ENCODE measurements at regions not wholly inside any gene's neighbourhood (a gene's known extent, or its start where the extent isn't known, plus 50 kb on each side); places are given as distances from the start of the nearest gene placed in this dataset.
"Not testable (repeated sequence)": the region's sequence is repeated elsewhere in the genome, so short reads cannot be mapped to it uniquely, and the experiment has no call there.

GRCh38 chr2:122038816-122039215, 283.4 kb downstream of the TSN start:
- H3K4me1 Mint-ChIP-seq (ENCODE audit: low read depth); H3K4me3 Mint-ChIP-seq; H3K27ac Mint-ChIP-seq; H3K9me3 Mint-ChIP-seq; H3K36me3 Mint-ChIP-seq (ENCODE audit: low read depth); H3K27me3 Mint-ChIP-seq (ENCODE audit: low read depth): not testable (repeated sequence)

GRCh38 chr2:122041455-122041854, 286.0 kb downstream of the TSN start:
- H3K9me3 Mint-ChIP-seq = no peaks in the 10 kb centered on the region
- no peaks in the 10 kb centered on the region for H3K27me3 Mint-ChIP-seq (ENCODE audit: low read depth)
- no peak overlapping the region for H3K4me3 Mint-ChIP-seq
- no peak overlapping the region for H3K27ac Mint-ChIP-seq
- no peaks in the 10 kb centered on the region for H3K4me1 Mint-ChIP-seq (ENCODE audit: low read depth)
- H3K36me3 Mint-ChIP-seq (ENCODE audit: low read depth) = no peaks in the 10 kb centered on the region

- not testable (repeated sequence) for H3K36me3 Mint-ChIP-seq (ENCODE audit: low read depth); H3K27ac Mint-ChIP-seq; H3K9me3 Mint-ChIP-seq; H3K27me3 Mint-ChIP-seq (ENCODE audit: low read depth); H3K4me1 Mint-ChIP-seq (ENCODE audit: low read depth); H3K4me3 Mint-ChIP-seq
Observed at GRCh38 chr2:122051659-122052058, 296.2 kb downstream of the TSN start.

GRCh38 chr2:122055521-122055931, 300.1 kb downstream of the TSN start:
- Mint-ChIP-seq H3K9me3 (no peaks in the 10 kb centered on the region), H3K27me3 (ENCODE audit: low read depth) (no peaks in the 10 kb centered on the region), H3K36me3 (ENCODE audit: low read depth) (no peaks in the 10 kb centered on the region), H3K27ac (no peak overlapping the region), H3K4me3 (no peak overlapping the region), H3K4me1 (ENCODE audit: low read depth) (no peaks in the 10 kb centered on the region)

- Mint-ChIP-seq H3K27me3 (ENCODE audit: low read depth) (no peaks in the 10 kb centered on the region), H3K9me3 (no peaks in the 10 kb centered on the region), H3K4me3 (no peak overlapping the region)
Observed at GRCh38 chr2:122056853-122057252, 301.4 kb downstream of the TSN start.

GRCh38 chr2:122061206-122061605, 305.8 kb downstream of the TSN start:
- Mint-ChIP-seq H3K4me1 (ENCODE audit: low read depth) (no peaks in the 10 kb centered on the region), H3K9me3 (no peaks in the 10 kb centered on the region), H3K27ac (no peak overlapping the region), H3K36me3 (ENCODE audit: low read depth) (no peaks in the 10 kb centered on the region), H3K4me3 (no peak overlapping the region), H3K27me3 (ENCODE audit: low read depth) (no peaks in the 10 kb centered on the region)

More at GRCh38 chr2:122056853-122057252, 301.4 kb downstream of the TSN start:
- Mint-ChIP-seq H3K27ac (no peak overlapping the region), H3K36me3 (ENCODE audit: low read depth) (no peaks in the 10 kb centered on the region), H3K4me1 (ENCODE audit: low read depth) (no peaks in the 10 kb centered on the region)

- Mint-ChIP-seq H3K27ac (no peak overlapping the region), H3K27me3 (ENCODE audit: low read depth) (no peaks in the 10 kb centered on the region), H3K36me3 (ENCODE audit: low read depth) (no peaks in the 10 kb centered on the region), H3K4me3 (no peak overlapping the region), H3K4me1 (ENCODE audit: low read depth) (no peaks in the 10 kb centered on the region), H3K9me3 (no peaks in the 10 kb centered on the region)
Observed at GRCh38 chr2:122061831-122062230, 306.4 kb downstream of the TSN start.

GRCh38 chr2:122062506-122062905, 307.1 kb downstream of the TSN start:
- Mint-ChIP-seq H3K36me3 (ENCODE audit: low read depth) (no peaks in the 10 kb centered on the region), H3K4me1 (ENCODE audit: low read depth) (no peaks in the 10 kb centered on the region), H3K4me3 (no peak overlapping the region), H3K9me3 (no peaks in the 10 kb centered on the region), H3K27me3 (ENCODE audit: low read depth) (no peaks in the 10 kb centered on the region), H3K27ac (no peak overlapping the region)

GRCh38 chr2:122063716-122064115, 308.3 kb downstream of the TSN start:
- Mint-ChIP-seq H3K27ac (no peak overlapping the region), H3K4me1 (ENCODE audit: low read depth) (no peaks in the 10 kb centered on the region), H3K36me3 (ENCODE audit: low read depth) (no peaks in the 10 kb centered on the region), H3K9me3 (no peaks in the 10 kb centered on the region), H3K4me3 (no peak overlapping the region), H3K27me3 (ENCODE audit: low read depth) (no peaks in the 10 kb centered on the region)

GRCh38 chr2:122070241-122070731, 314.8 kb downstream of the TSN start:
- no peak overlapping the region for H3K27ac Mint-ChIP-seq
- no peaks in the 10 kb centered on the region for H3K36me3 Mint-ChIP-seq (ENCODE audit: low read depth)
- no peak overlapping the region for H3K4me3 Mint-ChIP-seq
- no peaks in the 10 kb centered on the region for H3K27me3 Mint-ChIP-seq (ENCODE audit: low read depth)
- no peaks in the 10 kb centered on the region for H3K4me1 Mint-ChIP-seq (ENCODE audit: low read depth)
- no peaks in the 10 kb centered on the region for H3K9me3 Mint-ChIP-seq

GRCh38 chr2:122072666-122073065, 317.2 kb downstream of the TSN start:
- Mint-ChIP-seq H3K4me1 (ENCODE audit: low read depth) (no peaks in the 10 kb centered on the region), H3K27ac (no peak overlapping the region), H3K4me3 (no peak overlapping the region), H3K9me3 (no peaks in the 10 kb centered on the region), H3K27me3 (ENCODE audit: low read depth) (no peaks in the 10 kb centered on the region), H3K36me3 (ENCODE audit: low read depth) (no peaks in the 10 kb centered on the region)

GRCh38 chr2:122074201-122074600, 318.8 kb downstream of the TSN start:
- H3K27me3 Mint-ChIP-seq (ENCODE audit: low read depth) = no peaks in the 10 kb centered on the region
- H3K4me1 Mint-ChIP-seq (ENCODE audit: low read depth) = no peaks in the 10 kb centered on the region
- no peaks in the 10 kb centered on the region for H3K36me3 Mint-ChIP-seq (ENCODE audit: low read depth)
- H3K9me3 Mint-ChIP-seq = no peaks in the 10 kb centered on the region
- no peak overlapping the region for H3K27ac Mint-ChIP-seq
- H3K4me3 Mint-ChIP-seq = no peak overlapping the region

- Mint-ChIP-seq H3K36me3 (ENCODE audit: low read depth) (no peaks in the 10 kb centered on the region), H3K27ac (no peak overlapping the region), H3K4me1 (ENCODE audit: low read depth) (no peaks in the 10 kb centered on the region), H3K4me3 (no peak overlapping the region), H3K27me3 (ENCODE audit: low read depth) (no peaks in the 10 kb centered on the region), H3K9me3 (no peaks in the 10 kb centered on the region)
Observed at GRCh38 chr2:122075381-122075780, 319.9 kb downstream of the TSN start.

GRCh38 chr2:122077114-122077513, 321.7 kb downstream of the TSN start:
- H3K4me3 Mint-ChIP-seq = no peak overlapping the region
- no peaks in the 10 kb centered on the region for H3K4me1 Mint-ChIP-seq (ENCODE audit: low read depth)
- H3K9me3 Mint-ChIP-seq = no peaks in the 10 kb centered on the region
- H3K27me3 Mint-ChIP-seq (ENCODE audit: low read depth) = no peaks in the 10 kb centered on the region
- no peaks in the 10 kb centered on the region for H3K36me3 Mint-ChIP-seq (ENCODE audit: low read depth)
- no peak overlapping the region for H3K27ac Mint-ChIP-seq

- Mint-ChIP-seq H3K36me3 (ENCODE audit: low read depth) (no peaks in the 10 kb centered on the region), H3K4me1 (ENCODE audit: low read depth) (no peaks in the 10 kb centered on the region), H3K27me3 (ENCODE audit: low read depth) (no peaks in the 10 kb centered on the region)
Observed at GRCh38 chr2:122077771-122078170, 322.3 kb downstream of the TSN start.

GRCh38 chr2:122078451-122078850, 323.0 kb downstream of the TSN start:
- Mint-ChIP-seq H3K27me3 (ENCODE audit: low read depth) (no peaks in the 10 kb centered on the region), H3K9me3 (no peaks in the 10 kb centered on the region), H3K36me3 (ENCODE audit: low read depth) (no peaks in the 10 kb centered on the region), H3K4me1 (ENCODE audit: low read depth) (no peaks in the 10 kb centered on the region), H3K4me3 (no peak overlapping the region), H3K27ac (no peak overlapping the region)

More at GRCh38 chr2:122077771-122078170, 322.3 kb downstream of the TSN start:
- H3K27ac Mint-ChIP-seq = no peak overlapping the region
- H3K4me3 Mint-ChIP-seq = no peak overlapping the region
- no peaks in the 10 kb centered on the region for H3K9me3 Mint-ChIP-seq
